ENCODE measurements at regions not wholly inside any gene's neighbourhood (a gene's known extent, or its start where the extent isn't known, plus 50 kb on each side); places are given as distances from the start of the nearest gene placed in this dataset.

- H3K9me3 Mint-ChIP-seq, result no peaks in the 10 kb centered on the region
- H3K36me3 Mint-ChIP-seq, result no peaks in the 10 kb centered on the region
- no peaks in the 10 kb centered on the region for H3K4me1 Mint-ChIP-seq (ENCODE audit: unreplicated experiment)
- no peak overlapping the region for H3K4me3 Mint-ChIP-seq
- no peak for DNase-seq (ENCODE audit: extremely low spot score, unreplicated experiment)
- no peak for TF ChIP-seq CTCF (conservative IDR thresholded peaks at IDR 0.05)
- H3K27ac Mint-ChIP-seq, result no peak overlapping the region
- no peaks in the 10 kb centered on the region for H3K27me3 Mint-ChIP-seq
Measured at GRCh38 chr4:66604192-66604591, 933.9 kb upstream of the EPHA5 start.

GRCh38 chr4:66602622-66603021, 932.3 kb upstream of the EPHA5 start:
- Mint-ChIP-seq H3K4me3 (no peak overlapping the region), H3K27me3 (no peaks in the 10 kb centered on the region), H3K36me3 (no peaks in the 10 kb centered on the region), H3K4me1 (ENCODE audit: unreplicated experiment) (no peaks in the 10 kb centered on the region), H3K9me3 (no peaks in the 10 kb centered on the region), H3K27ac (no peak overlapping the region)
- no peak for TF ChIP-seq CTCF (conservative IDR thresholded peaks at IDR 0.05)
- DNase-seq (ENCODE audit: extremely low spot score, unreplicated experiment), result no peak

GRCh38 chr4:66591968-66592367, 921.7 kb upstream of the EPHA5 start:
- no peak for DNase-seq (ENCODE audit: extremely low spot score, unreplicated experiment)
- Mint-ChIP-seq H3K4me3 (no peak overlapping the region), H3K36me3 (no peaks in the 10 kb centered on the region), H3K27ac (no peak overlapping the region), H3K27me3 (no peaks in the 10 kb centered on the region), H3K4me1 (ENCODE audit: unreplicated experiment) (no peaks in the 10 kb centered on the region), H3K9me3 (no peaks in the 10 kb centered on the region)
- no peak for TF ChIP-seq CTCF (conservative IDR thresholded peaks at IDR 0.05)

GRCh38 chr4:66590488-66591215, 920.4 kb upstream of the EPHA5 start:
- no peaks in the 10 kb centered on the region for H3K27me3 Mint-ChIP-seq
- DNase-seq (ENCODE audit: extremely low spot score, unreplicated experiment), result no peak
- H3K36me3 Mint-ChIP-seq, result no peaks in the 10 kb centered on the region
- no peaks in the 10 kb centered on the region for H3K4me1 Mint-ChIP-seq (ENCODE audit: unreplicated experiment)
- no peak overlapping the region for H3K4me3 Mint-ChIP-seq
- no peak overlapping the region for H3K27ac Mint-ChIP-seq
- no peak for TF ChIP-seq CTCF (conservative IDR thresholded peaks at IDR 0.05)
- no peaks in the 10 kb centered on the region for H3K9me3 Mint-ChIP-seq

- Mint-ChIP-seq H3K4me1 (ENCODE audit: unreplicated experiment) (no peaks in the 10 kb centered on the region), H3K4me3 (no peak overlapping the region), H3K27ac (no peak overlapping the region), H3K9me3 (no peaks in the 10 kb centered on the region), H3K27me3 (no peaks in the 10 kb centered on the region), H3K36me3 (no peaks in the 10 kb centered on the region)
- TF ChIP-seq CTCF (conservative IDR thresholded peaks at IDR 0.05), result no peak
- DNase-seq (ENCODE audit: extremely low spot score, unreplicated experiment), result no peak
Measured at GRCh38 chr4:66589183-66589582, 918.9 kb upstream of the EPHA5 start.
